Left hindlimb (tissue), 1 donor: ENCODE measurements at regions not wholly inside any gene's neighbourhood (a gene's known extent, or its start where the extent isn't known, plus 50 kb on each side); places are given as distances from the start of the nearest gene placed in this dataset.

Source experiments
- DNase-seq: peaks from one replicate; pipeline ENCODE4 v3.0.0-alpha.2; 2018

- no peak for DNase-seq
These were observed 521.0 kb downstream of the SOX11 start for GRCh38 chr2:6213056-6213780.

GRCh38 chr2:6214471-6214870 is 522.3 kb downstream of the SOX11 start:
- DNase-seq, result no peak

- no peak for DNase-seq
These were observed 522.9 kb downstream of the SOX11 start for GRCh38 chr2:6215053-6215452.

- DNase-seq, result no peak
These were observed 524.0 kb downstream of the SOX11 start for GRCh38 chr2:6216234-6216633.

- DNase-seq, result no peak
These were observed 526.7 kb downstream of the SOX11 start for GRCh38 chr2:6218926-6219325.

GRCh38 chr2:6219906-6220305 is 527.7 kb downstream of the SOX11 start:
- DNase-seq, result no peak

- DNase-seq, result no peak
These were observed 530.1 kb downstream of the SOX11 start for GRCh38 chr2:6222296-6222695.

- DNase-seq, result no peak
These were observed 532.1 kb downstream of the SOX11 start for GRCh38 chr2:6224267-6224666.

- no peak for DNase-seq
These were observed 536.1 kb downstream of the SOX11 start for GRCh38 chr2:6228251-6228650.

- DNase-seq, result no peak
These were observed 539.0 kb downstream of the SOX11 start for GRCh38 chr2:6231166-6231565.

GRCh38 chr2:6233993-6234392 is 541.8 kb downstream of the SOX11 start:
- no peak for DNase-seq

- DNase-seq, result no peak
These were observed 542.5 kb downstream of the SOX11 start for GRCh38 chr2:6234702-6235101.

GRCh38 chr2:6236317-6236716 is 544.1 kb downstream of the SOX11 start:
- DNase-seq, result no peak

- DNase-seq, result no peak
These were observed 545.0 kb downstream of the SOX11 start for GRCh38 chr2:6237039-6237660.

GRCh38 chr2:6249557-6249956 is 557.4 kb downstream of the SOX11 start:
- DNase-seq, result no peak

GRCh38 chr2:6254441-6254840 is 562.3 kb downstream of the SOX11 start:
- DNase-seq, result no peak

GRCh38 chr2:6264198-6264597 is 572.0 kb downstream of the SOX11 start:
- DNase-seq, result no peak

- DNase-seq, result no peak
These were observed 584.2 kb downstream of the CMPK2 start for GRCh38 chr2:6281524-6281923.

- DNase-seq, result no peak
These were observed 582.4 kb downstream of the CMPK2 start for GRCh38 chr2:6283259-6283658.

- no peak for DNase-seq
These were observed 578.3 kb downstream of the CMPK2 start for GRCh38 chr2:6287406-6287805.

GRCh38 chr2:6288791-6289190 is 576.9 kb downstream of the CMPK2 start:
- DNase-seq, result no peak

- DNase-seq, result no peak
These were observed 575.3 kb downstream of the CMPK2 start for GRCh38 chr2:6290217-6291015.

- DNase-seq, result no peak
These were observed 570.9 kb downstream of the CMPK2 start for GRCh38 chr2:6294791-6295190.

GRCh38 chr2:6297238-6297637 is 568.5 kb downstream of the CMPK2 start:
- no peak for DNase-seq
